ENCODE measurements at regions not wholly inside any gene's neighbourhood (a gene's known extent, or its start where the extent isn't known, plus 50 kb on each side); places are given as distances from the start of the nearest gene placed in this dataset.
"Not testable (repeated sequence)": the region's sequence is repeated elsewhere in the genome, so short reads cannot be mapped to it uniquely, and the experiment has no call there.

GRCh38 chr4:127015667-127016117, 617.1 kb upstream of the INTU start:
- Histone ChIP-seq H3K27me3 (replicated peaks in 2 of 5; ENCODE audit: control insufficient read depth in 4 of 5, insufficient read depth in 5 of 5, low read length in 4 of 5) (no peaks in the 10 kb centered on the region), H3K4me3 (ENCODE audit: control insufficient read depth in 1 of 7, extremely low read depth in 1 of 7, insufficient read depth in 4 of 7, low read depth in 2 of 7, low read length in 6 of 7) (no peak overlapping the region)
- WGBS (ENCODE audit: insufficient coverage) = 44% methylated on average over 5 of the region's 5 CpGs

DNA sequence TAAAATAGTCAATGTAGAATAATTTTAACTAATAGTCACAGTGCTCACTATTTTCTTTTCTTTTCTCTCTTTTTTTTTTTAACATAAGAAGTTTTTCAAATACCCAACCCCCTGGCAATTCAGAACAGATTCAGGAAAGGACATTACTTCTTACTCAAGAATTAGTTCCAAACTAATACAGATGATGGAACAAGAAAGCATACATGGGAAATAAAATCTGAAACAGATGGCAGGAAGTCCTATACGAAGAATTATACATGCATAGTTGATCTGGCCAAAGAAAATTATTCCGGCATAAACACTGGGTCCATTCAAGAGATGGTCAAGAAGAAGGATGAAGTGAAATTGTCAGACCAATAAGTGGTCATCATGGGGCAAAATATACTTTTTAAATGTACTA, 614.4 kb upstream of the INTU start:
- 96% methylated on average over 2 of the region's 2 CpGs for WGBS (ENCODE audit: insufficient coverage)
- no peak overlapping the region for H3K27ac ChIP-seq (ENCODE audit: insufficient read depth in 1 of 2, low read depth in 1 of 2, low read length in 2 of 2, poor library complexity in 1 of 2, severe bottlenecking in 2 of 2)
- POLR2A ChIA-PET = no interaction called here

More at GRCh38 chr4:127015667-127016117, 617.1 kb upstream of the INTU start:
- no peak overlapping the region for H3K27ac ChIP-seq (ENCODE audit: insufficient read depth in 1 of 2, low read depth in 1 of 2, low read length in 2 of 2, poor library complexity in 1 of 2, severe bottlenecking in 2 of 2)
- ChIA-PET CTCF (no interaction called here), POLR2A (no interaction called here)
- no peak for DNase-seq
- no peaks in the 10 kb centered on the region for H3K36me3 ChIP-seq (ENCODE audit: control insufficient read depth in 4 of 4, insufficient read depth in 4 of 4, low read length in 3 of 4)
- no peaks in the 10 kb centered on the region for H3K9me3 ChIP-seq (ENCODE audit: control extremely low read depth in 1 of 5, control insufficient read depth in 4 of 5, insufficient read depth in 2 of 5, low read depth in 1 of 5, low read length in 4 of 5)
- no peaks in the 10 kb centered on the region for H3K4me1 ChIP-seq (ENCODE audit: control extremely low read depth in 1 of 4, control insufficient read depth in 4 of 4, insufficient read depth in 4 of 4, low read length in 3 of 4)

GRCh38 chr4:127020831-127021230, 611.9 kb upstream of the INTU start:
- CTCF ChIA-PET; H3K4me1 ChIP-seq (ENCODE audit: control extremely low read depth in 1 of 4, control insufficient read depth in 4 of 4, insufficient read depth in 4 of 4, low read length in 3 of 4); H3K9me3 ChIP-seq (ENCODE audit: control extremely low read depth in 1 of 5, control insufficient read depth in 4 of 5, insufficient read depth in 2 of 5, low read depth in 1 of 5, low read length in 4 of 5); H3K27ac ChIP-seq (ENCODE audit: insufficient read depth in 1 of 2, low read depth in 1 of 2, low read length in 2 of 2, poor library complexity in 1 of 2, severe bottlenecking in 2 of 2); DNase-seq; POLR2A ChIA-PET; H3K27me3 ChIP-seq (replicated peaks in 2 of 5; ENCODE audit: control insufficient read depth in 4 of 5, insufficient read depth in 5 of 5, low read length in 4 of 5); H3K4me3 ChIP-seq (ENCODE audit: control insufficient read depth in 1 of 7, extremely low read depth in 1 of 7, insufficient read depth in 4 of 7, low read depth in 2 of 7, low read length in 6 of 7); H3K36me3 ChIP-seq (ENCODE audit: control insufficient read depth in 4 of 4, insufficient read depth in 4 of 4, low read length in 3 of 4): not testable (repeated sequence)
- WGBS (ENCODE audit: insufficient coverage) = no CpG with 5 or more reads among the region's 15 CpGs

More for the DNA sequence above, 614.4 kb upstream of the INTU start:
- DNase-seq = no peak
- Histone ChIP-seq H3K36me3 (ENCODE audit: control insufficient read depth in 4 of 4, insufficient read depth in 4 of 4, low read length in 3 of 4) (no peaks in the 10 kb centered on the region), H3K27me3 (replicated peaks in 2 of 5; ENCODE audit: control insufficient read depth in 4 of 5, insufficient read depth in 5 of 5, low read length in 4 of 5) (no peaks in the 10 kb centered on the region), H3K4me3 (ENCODE audit: control insufficient read depth in 1 of 7, extremely low read depth in 1 of 7, insufficient read depth in 4 of 7, low read depth in 2 of 7, low read length in 6 of 7) (no peak overlapping the region), H3K4me1 (ENCODE audit: control extremely low read depth in 1 of 4, control insufficient read depth in 4 of 4, insufficient read depth in 4 of 4, low read length in 3 of 4) (no peaks in the 10 kb centered on the region), H3K9me3 (ENCODE audit: control extremely low read depth in 1 of 5, control insufficient read depth in 4 of 5, insufficient read depth in 2 of 5, low read depth in 1 of 5, low read length in 4 of 5) (no peaks in the 10 kb centered on the region)
- CTCF ChIA-PET = no interaction called here

DNA sequence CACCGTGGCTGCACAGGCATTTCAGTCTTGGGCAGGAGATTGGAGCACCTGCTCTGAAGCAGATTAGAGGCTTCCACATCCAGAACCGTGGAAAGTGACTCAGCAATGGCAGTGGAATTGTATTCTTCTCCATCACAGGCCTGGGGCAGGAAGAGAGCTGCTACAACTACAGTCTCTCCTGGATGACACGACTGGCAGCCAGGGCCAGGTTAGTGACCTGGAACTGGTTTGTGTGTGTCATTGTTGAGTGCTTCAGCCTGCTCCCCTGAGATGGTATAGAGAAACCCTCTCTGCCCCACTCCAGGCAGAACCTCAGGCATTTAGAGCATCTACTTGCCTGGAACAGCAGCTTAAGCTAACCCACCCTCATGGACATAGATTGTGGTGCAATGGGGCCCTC, 596.5 kb upstream of the INTU start:
- no peaks in the 10 kb centered on the region for H3K27me3 ChIP-seq (replicated peaks in 2 of 5; ENCODE audit: control insufficient read depth in 4 of 5, insufficient read depth in 5 of 5, low read length in 4 of 5)
- H3K27ac ChIP-seq (ENCODE audit: insufficient read depth in 1 of 2, low read depth in 1 of 2, low read length in 2 of 2, poor library complexity in 1 of 2, severe bottlenecking in 2 of 2) = no peak overlapping the region
- 100% methylated on average over 2 of the region's 3 CpGs for WGBS (ENCODE audit: insufficient coverage)
- no peak for DNase-seq
- no peaks in the 10 kb centered on the region for H3K4me1 ChIP-seq (ENCODE audit: control extremely low read depth in 1 of 4, control insufficient read depth in 4 of 4, insufficient read depth in 4 of 4, low read length in 3 of 4)
- ChIA-PET CTCF (no interaction called here), POLR2A (no interaction called here)
- H3K4me3 ChIP-seq (ENCODE audit: control insufficient read depth in 1 of 7, extremely low read depth in 1 of 7, insufficient read depth in 4 of 7, low read depth in 2 of 7, low read length in 6 of 7) = no peak overlapping the region
- no peaks in the 10 kb centered on the region for H3K36me3 ChIP-seq (ENCODE audit: control insufficient read depth in 4 of 4, insufficient read depth in 4 of 4, low read length in 3 of 4)
- H3K9me3 ChIP-seq (ENCODE audit: control extremely low read depth in 1 of 5, control insufficient read depth in 4 of 5, insufficient read depth in 2 of 5, low read depth in 1 of 5, low read length in 4 of 5) = no peaks in the 10 kb centered on the region

GRCh38 chr4:127045861-127046260, 586.9 kb upstream of the INTU start:
- Histone ChIP-seq H3K36me3 (ENCODE audit: control insufficient read depth in 4 of 4, insufficient read depth in 4 of 4, low read length in 3 of 4) (no peaks in the 10 kb centered on the region), H3K9me3 (ENCODE audit: control extremely low read depth in 1 of 5, control insufficient read depth in 4 of 5, insufficient read depth in 2 of 5, low read depth in 1 of 5, low read length in 4 of 5) (no peaks in the 10 kb centered on the region), H3K4me1 (ENCODE audit: control extremely low read depth in 1 of 4, control insufficient read depth in 4 of 4, insufficient read depth in 4 of 4, low read length in 3 of 4) (no peaks in the 10 kb centered on the region), H3K27ac (ENCODE audit: insufficient read depth in 1 of 2, low read depth in 1 of 2, low read length in 2 of 2, poor library complexity in 1 of 2, severe bottlenecking in 2 of 2) (no peak overlapping the region), H3K27me3 (replicated peaks in 2 of 5; ENCODE audit: control insufficient read depth in 4 of 5, insufficient read depth in 5 of 5, low read length in 4 of 5) (no peaks in the 10 kb centered on the region), H3K4me3 (ENCODE audit: control insufficient read depth in 1 of 7, extremely low read depth in 1 of 7, insufficient read depth in 4 of 7, low read depth in 2 of 7, low read length in 6 of 7) (no peak overlapping the region)
- ChIA-PET CTCF (no interaction called here), POLR2A (no interaction called here)
- WGBS (ENCODE audit: insufficient coverage) = no CpG with 5 or more reads among the region's 1 CpG
- DNase-seq = no peak

- H3K27me3 ChIP-seq (replicated peaks in 2 of 5; ENCODE audit: control insufficient read depth in 4 of 5, insufficient read depth in 5 of 5, low read length in 4 of 5) = no peaks in the 10 kb centered on the region
- H3K4me1 ChIP-seq (ENCODE audit: control extremely low read depth in 1 of 4, control insufficient read depth in 4 of 4, insufficient read depth in 4 of 4, low read length in 3 of 4) = no peaks in the 10 kb centered on the region
- no peak overlapping the region for H3K4me3 ChIP-seq (ENCODE audit: control insufficient read depth in 1 of 7, extremely low read depth in 1 of 7, insufficient read depth in 4 of 7, low read depth in 2 of 7, low read length in 6 of 7)
- H3K9me3 ChIP-seq (ENCODE audit: control extremely low read depth in 1 of 5, control insufficient read depth in 4 of 5, insufficient read depth in 2 of 5, low read depth in 1 of 5, low read length in 4 of 5) = no peaks in the 10 kb centered on the region
- CTCF ChIA-PET = no interaction called here
- no peak overlapping the region for H3K27ac ChIP-seq (ENCODE audit: insufficient read depth in 1 of 2, low read depth in 1 of 2, low read length in 2 of 2, poor library complexity in 1 of 2, severe bottlenecking in 2 of 2)
- POLR2A ChIA-PET = no interaction called here
- no peak for DNase-seq
- no CpG with 5 or more reads among the region's 1 CpG for WGBS (ENCODE audit: insufficient coverage)
- H3K36me3 ChIP-seq (ENCODE audit: control insufficient read depth in 4 of 4, insufficient read depth in 4 of 4, low read length in 3 of 4) = no peaks in the 10 kb centered on the region
These were observed 584.8 kb upstream of the INTU start for GRCh38 chr4:127047930-127048329.

DNA sequence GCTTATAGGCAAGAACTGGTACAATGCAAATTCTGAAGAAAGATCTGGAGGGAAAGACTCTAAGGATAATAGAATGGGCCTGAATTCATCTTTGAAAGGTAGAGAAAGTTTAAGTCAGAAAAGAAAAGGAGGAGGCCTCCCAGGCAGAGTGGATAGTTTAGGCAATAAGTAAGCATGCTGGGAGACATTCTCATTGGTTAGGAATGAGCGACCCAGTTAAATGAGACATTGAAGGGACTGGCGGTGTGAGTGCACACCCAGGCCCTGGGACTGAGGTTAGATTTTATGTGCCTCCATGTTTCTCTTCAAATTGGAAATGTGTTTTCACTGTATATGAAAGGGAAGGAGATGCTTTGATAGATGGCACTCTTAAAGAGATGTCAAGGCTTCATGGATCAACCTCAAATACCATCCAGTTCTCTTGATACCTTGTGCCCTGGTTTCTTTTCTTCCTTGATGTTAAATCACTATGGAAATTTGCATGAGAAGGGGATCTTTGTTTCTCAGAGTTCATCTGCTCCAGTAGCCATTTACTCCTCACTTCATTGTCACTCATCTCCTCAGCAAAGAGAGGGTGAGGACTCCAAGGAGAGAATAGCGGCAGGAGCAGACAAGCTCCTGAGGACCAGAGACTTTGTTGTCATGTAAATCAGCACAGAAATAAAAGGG, 584.2 kb upstream of the INTU start:
- no peaks in the 10 kb centered on the region for H3K27me3 ChIP-seq (replicated peaks in 2 of 5; ENCODE audit: control insufficient read depth in 4 of 5, insufficient read depth in 5 of 5, low read length in 4 of 5)
- POLR2A ChIA-PET = no interaction called here
- H3K36me3 ChIP-seq (ENCODE audit: control insufficient read depth in 4 of 4, insufficient read depth in 4 of 4, low read length in 3 of 4) = no peaks in the 10 kb centered on the region
- no peak overlapping the region for H3K27ac ChIP-seq (ENCODE audit: insufficient read depth in 1 of 2, low read depth in 1 of 2, low read length in 2 of 2, poor library complexity in 1 of 2, severe bottlenecking in 2 of 2)
- WGBS (ENCODE audit: insufficient coverage) = 100% methylated on average over 1 of the region's 3 CpGs
- H3K9me3 ChIP-seq (ENCODE audit: control extremely low read depth in 1 of 5, control insufficient read depth in 4 of 5, insufficient read depth in 2 of 5, low read depth in 1 of 5, low read length in 4 of 5) = no peaks in the 10 kb centered on the region
- H3K4me3 ChIP-seq (ENCODE audit: control insufficient read depth in 1 of 7, extremely low read depth in 1 of 7, insufficient read depth in 4 of 7, low read depth in 2 of 7, low read length in 6 of 7) = no peak overlapping the region
- no peaks in the 10 kb centered on the region for H3K4me1 ChIP-seq (ENCODE audit: control extremely low read depth in 1 of 4, control insufficient read depth in 4 of 4, insufficient read depth in 4 of 4, low read length in 3 of 4)
- no peak for DNase-seq
- CTCF ChIA-PET = no interaction called here
